Neural cell (in vitro differentiated cells): ENCODE measurements at regions not wholly inside any gene's neighbourhood (a gene's known extent, or its start where the extent isn't known, plus 50 kb on each side); places are given as distances from the start of the nearest gene placed in this dataset.

Experiments used
- CTCF ChIP-seq: fragments of 450-650 bp; IDR thresholded peaks from 2 replicates; pipeline ENCODE4 v1.5.1; 2014; ENCODE audit warnings: antibody characterized with exemption, mild to moderate bottlenecking, moderate library complexity; ENCODE audit not compliant: poor library complexity, severe bottlenecking
- SMC3 ChIP-seq: fragments of 450-650 bp; conservative IDR thresholded peaks from 2 replicates; pipeline ENCODE4 v1.6.1; 2014; ENCODE audit warnings: antibody characterized with exemption, mild to moderate bottlenecking, moderate library complexity; ENCODE audit not compliant: poor library complexity
- TAF1 ChIP-seq: IDR thresholded peaks from 2 replicates; pipeline ENCODE4 v1.6.1; 2012; ENCODE audit warnings: low read depth

DNA sequence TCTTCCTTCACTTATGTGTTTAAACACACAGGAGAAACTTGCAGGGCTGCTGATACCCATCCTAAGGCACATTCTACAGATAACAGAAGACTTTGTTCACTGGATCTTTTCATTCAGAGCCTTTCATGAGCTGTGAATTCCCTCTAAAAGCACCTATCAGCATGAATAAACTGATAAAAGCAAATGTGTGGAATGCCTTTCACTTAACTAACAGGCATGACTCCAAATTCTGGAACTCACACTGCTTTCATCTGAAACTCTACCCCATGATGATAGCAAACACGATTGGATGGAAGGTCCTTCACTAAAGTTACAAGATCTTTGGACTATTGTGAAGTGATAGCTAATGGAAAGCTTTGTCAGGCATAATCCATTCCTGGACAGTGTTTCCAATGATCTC lies 457.3 kb downstream of the EFNB2 start:
- TF ChIP-seq TAF1 = no peak
- TF ChIP-seq CTCF = no peak
- no peak for TF ChIP-seq SMC3
